HG03108 (cell line): ENCODE measurements at regions not wholly inside any gene's neighbourhood (a gene's known extent, or its start where the extent isn't known, plus 50 kb on each side); places are given as distances from the start of the nearest gene placed in this dataset.
"Not testable (repeated sequence)": the region's sequence is repeated elsewhere in the genome, so short reads cannot be mapped to it uniquely, and the experiment has no call there.

Experiments
- ATAC-seq: cut with Tn5 transposase; IDR thresholded peaks from one replicate; pipeline ENCODE4 v1.9.1; 2021; ENCODE audit warnings: moderate library complexity; ENCODE audit not compliant: unreplicated experiment

DNA sequence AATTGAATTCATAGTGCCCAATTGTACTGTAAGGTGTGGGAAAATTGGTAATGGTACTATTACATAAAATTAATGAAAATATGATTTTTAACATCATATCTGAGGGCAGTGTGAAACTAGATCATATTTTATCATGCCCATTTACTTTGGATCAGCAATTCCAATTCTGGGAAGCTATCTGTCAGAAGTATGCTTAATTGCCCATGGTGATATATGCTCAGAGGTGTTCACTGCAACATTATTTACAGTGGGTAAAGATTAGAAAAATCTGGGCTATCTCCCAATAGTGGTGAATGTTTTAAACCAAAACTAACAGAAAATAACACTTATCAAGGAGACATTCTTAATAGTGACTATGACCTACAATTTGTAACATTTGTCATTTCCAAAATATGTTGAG lies 1260.0 kb downstream of the BRINP3 start:
- no peak for ATAC-seq

GRCh38 chr1:189220750-189221149 lies 1256.9 kb downstream of the BRINP3 start:
- no peak for ATAC-seq

DNA sequence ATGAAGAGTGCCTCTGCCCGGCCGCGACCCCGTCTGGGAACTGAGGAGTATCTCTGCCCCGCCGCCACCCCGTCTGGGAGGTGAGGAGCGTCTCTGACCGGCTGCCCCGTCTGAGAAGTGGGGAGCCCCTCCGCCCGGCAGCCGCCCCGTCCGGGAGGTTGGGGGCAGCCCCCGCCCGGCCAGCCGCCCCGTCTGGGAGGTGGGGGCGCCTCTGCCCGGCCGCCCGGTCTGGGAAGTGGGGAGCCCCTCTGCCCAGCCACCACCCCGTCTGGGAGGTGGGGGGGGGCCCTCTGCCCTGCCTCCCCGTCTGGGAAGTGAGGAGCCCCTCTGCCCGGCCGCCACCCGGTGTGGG lies 1251.9 kb downstream of the BRINP3 start:
- not testable (repeated sequence) for ATAC-seq

GRCh38 chr1:189226779-189227178 lies 1250.9 kb downstream of the BRINP3 start:
- ATAC-seq, result no peak

DNA sequence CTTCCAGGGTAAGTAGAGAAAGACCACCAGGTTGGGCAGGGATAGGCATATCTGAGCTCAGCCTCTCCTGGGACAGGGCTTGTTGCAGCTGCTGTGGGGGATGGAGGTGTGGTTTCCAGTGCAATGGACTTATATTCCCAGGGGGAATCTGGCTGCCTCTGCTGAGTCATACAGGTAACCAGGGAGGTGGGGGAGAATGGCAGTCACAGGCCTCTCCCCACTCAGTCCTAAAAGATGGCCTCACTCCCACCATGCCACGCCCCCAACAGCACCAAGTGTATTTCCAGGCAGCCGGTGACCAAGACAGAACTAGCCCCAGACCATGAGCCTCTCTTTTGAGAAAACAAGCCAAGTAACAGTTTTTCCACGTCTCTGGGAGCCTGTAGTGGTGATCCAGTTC lies 1240.7 kb downstream of the BRINP3 start:
- ATAC-seq, result no peak

GRCh38 chr1:189253601-189254350 lies 1223.9 kb downstream of the BRINP3 start:
- ATAC-seq, result no peak

- ATAC-seq, result not testable (repeated sequence)
These were observed 1216.5 kb downstream of the BRINP3 start for GRCh38 chr1:189261128-189261527.

- ATAC-seq, result no peak
These were observed 1208.7 kb downstream of the BRINP3 start for GRCh38 chr1:189269011-189269410.

GRCh38 chr1:189274267-189274666 lies 1203.4 kb downstream of the BRINP3 start:
- no peak for ATAC-seq

GRCh38 chr1:189275796-189276195 lies 1201.9 kb downstream of the BRINP3 start:
- no peak for ATAC-seq

GRCh38 chr1:189289346-189289745 lies 1188.3 kb downstream of the BRINP3 start:
- no peak for ATAC-seq

GRCh38 chr1:189301235-189301634 lies 1176.4 kb downstream of the BRINP3 start:
- no peak for ATAC-seq

- ATAC-seq, result no peak
These were observed 1172.4 kb downstream of the BRINP3 start for GRCh38 chr1:189305279-189305678.

- ATAC-seq, result no peak
These were observed 1165.7 kb downstream of the BRINP3 start for GRCh38 chr1:189311915-189312314.

GRCh38 chr1:189312499-189312898 lies 1165.2 kb downstream of the BRINP3 start:
- ATAC-seq, result no peak

GRCh38 chr1:189313488-189313887 lies 1164.2 kb downstream of the BRINP3 start:
- no peak for ATAC-seq

DNA sequence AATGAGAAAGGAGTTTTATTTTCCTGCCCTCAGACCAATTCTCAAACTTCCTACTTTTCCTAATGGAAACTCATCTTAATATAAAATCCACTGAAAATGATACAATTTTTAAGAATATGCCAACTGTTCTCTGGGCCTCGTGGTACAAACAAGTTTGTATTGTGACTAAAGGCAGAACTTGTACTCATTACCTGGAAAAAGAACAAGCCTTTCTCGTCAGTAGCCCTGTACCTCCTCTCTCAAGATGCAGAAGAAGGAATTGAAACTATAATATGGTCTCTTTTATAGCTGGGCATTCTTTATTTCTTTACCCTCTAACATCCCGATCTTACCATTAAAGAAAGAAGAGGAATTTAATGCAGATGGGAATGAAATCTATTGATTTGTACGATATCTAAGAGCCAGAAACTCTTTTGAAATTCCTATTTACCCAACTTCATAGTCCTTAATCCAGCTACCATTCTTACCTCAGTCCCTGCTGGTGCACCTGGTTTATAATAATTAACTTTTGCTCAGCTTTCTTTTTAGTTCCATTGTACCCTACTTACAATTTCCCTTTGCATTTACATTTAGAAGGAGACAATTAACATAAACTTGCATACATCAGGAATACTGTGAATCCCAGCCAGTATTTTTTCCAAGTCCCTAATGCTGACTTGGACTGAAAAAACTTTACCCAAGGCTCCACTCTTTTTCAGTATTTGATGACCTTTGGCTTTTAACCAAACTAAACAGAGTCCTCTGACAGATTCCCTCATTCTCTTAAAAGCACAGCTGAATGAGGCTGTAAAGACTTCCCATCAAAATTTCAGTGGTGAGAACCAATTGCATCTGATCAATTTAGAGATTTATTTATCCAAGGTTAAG lies 1162.4 kb downstream of the BRINP3 start:
- ATAC-seq, result no peak

GRCh38 chr1:189323091-189323490 lies 1154.6 kb downstream of the BRINP3 start:
- ATAC-seq, result no peak

GRCh38 chr1:189331071-189331470 lies 1146.6 kb downstream of the BRINP3 start:
- ATAC-seq, result not testable (repeated sequence)

DNA sequence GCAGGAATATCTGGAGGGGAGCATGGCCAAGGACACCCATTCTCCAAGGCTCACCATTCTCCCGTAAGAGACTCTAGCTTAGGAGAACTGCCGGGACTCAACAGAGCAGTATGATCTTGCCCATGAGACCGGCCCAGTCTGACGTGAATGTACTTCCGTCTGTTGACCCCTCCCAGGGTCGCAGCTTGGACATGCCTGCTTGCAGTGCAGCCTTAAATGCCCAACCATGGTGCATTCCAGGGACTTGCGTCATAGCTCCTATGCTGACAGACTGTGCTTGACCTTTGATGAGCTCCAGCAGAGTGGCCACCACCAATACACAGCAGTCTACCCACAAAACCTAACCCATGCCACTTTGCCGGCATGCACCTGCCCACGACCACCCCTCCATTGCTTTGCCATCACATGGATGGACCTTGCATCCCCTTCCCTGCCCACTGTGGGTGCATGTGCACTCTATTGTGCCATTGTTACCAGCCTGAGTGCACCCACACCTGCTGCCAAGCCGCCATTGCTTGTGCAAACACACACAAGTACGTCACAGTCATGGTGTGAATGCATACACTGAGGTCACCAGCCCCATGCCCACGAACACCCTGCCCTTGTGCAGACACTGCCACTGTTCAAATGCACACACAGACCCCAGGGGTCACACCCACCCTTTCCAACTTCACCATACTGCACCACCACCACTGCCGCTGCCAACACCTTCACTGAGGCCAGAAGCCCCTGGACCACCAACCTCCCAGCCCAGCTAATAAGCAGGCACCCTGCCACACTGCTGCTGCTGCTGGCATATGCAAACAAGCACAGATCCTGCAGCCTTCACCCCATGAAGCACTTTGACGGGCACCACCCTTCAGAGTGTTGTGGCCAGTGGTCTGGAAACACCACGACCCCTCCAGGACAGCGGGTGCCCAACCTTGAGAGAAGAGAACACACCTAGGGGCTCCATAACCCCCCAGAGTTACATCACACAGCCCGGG lies 1141.3 kb downstream of the BRINP3 start:
- no peak for ATAC-seq

DNA sequence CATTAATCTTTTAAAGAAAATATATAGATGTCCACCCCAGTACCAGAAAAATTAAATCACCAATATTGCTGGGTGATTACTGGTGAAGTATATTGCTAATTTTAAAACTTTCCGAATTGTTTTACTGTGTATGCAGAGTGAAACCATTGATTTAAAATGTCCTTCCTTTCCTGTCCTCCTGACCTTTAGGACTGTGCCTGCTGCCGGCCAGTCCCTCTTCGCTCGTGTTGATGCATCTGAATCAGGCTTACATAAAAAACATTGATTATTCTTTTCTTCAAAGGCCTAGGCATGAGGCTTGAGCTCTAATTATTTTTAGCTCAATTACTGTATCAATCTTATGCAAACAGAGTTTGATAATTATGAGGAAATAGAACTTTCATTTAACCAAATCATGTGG lies 1128.1 kb downstream of the BRINP3 start:
- ATAC-seq, result no peak
